ENCODE measurements at regions not wholly inside any gene's neighbourhood (a gene's known extent, or its start where the extent isn't known, plus 50 kb on each side); places are given as distances from the start of the nearest gene placed in this dataset.

DNA sequence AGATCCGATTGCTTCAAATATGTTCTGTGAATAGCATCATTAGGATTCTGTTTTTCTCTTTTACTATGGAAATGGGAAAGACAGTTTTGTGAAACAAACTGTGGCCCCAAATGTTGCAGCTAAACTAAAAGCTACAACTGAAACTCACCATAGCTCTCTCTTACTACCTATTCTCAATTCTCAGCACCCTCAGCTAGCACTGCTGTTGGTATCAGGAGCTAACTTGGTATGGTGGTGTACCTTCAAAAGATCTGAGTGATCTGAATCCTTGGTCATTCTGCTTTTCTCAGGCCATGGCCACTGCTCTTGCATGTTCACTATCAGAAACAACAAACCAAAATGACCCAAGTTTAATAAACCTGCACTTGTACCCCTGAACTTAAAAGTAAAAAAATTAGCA lies 1208.0 kb downstream of the SORCS1 start:
- Histone ChIP-seq H2AFZ (ENCODE audit: low read depth, low read length) (no peak overlapping the region), H3K9me1 (replicated peaks; ENCODE audit: control insufficient read depth, extremely low read depth, insufficient read depth, low read length) (no peaks in the 10 kb centered on the region), H3K27me3 (ENCODE audit: control insufficient read depth in 2 of 2, insufficient read depth in 2 of 2, low read length in 2 of 2) (no peaks in the 10 kb centered on the region), H3K9me3 (replicated peaks; ENCODE audit: control insufficient read depth, insufficient read depth, low read length) (peaks cover 2% of the 10 kb centered on the region), H3K79me2 (ENCODE audit: control insufficient read depth, insufficient read depth, low read length) (no peaks in the 10 kb centered on the region), H4K20me1 (replicated peaks; ENCODE audit: control insufficient read depth, extremely low read depth, insufficient read depth, low read length) (no peaks in the 10 kb centered on the region), H3K4me2 (ENCODE audit: insufficient read depth, low read length) (no peak overlapping the region), H3K27ac (ENCODE audit: insufficient read depth, low read depth, low read length) (no peak overlapping the region), H3K4me1 (ENCODE audit: control insufficient read depth, extremely low read depth, insufficient read depth, low read length) (no peaks in the 10 kb centered on the region), H3K9ac (replicated peaks; ENCODE audit: extremely low read depth, insufficient read depth, low read length) (no peak overlapping the region), H3K36me3 (ENCODE audit: control insufficient read depth in 2 of 2, extremely low read depth in 1 of 2, insufficient read depth in 2 of 2, low read length in 2 of 2) (no peaks in the 10 kb centered on the region), H3K4me3 (replicated peaks in 1 of 3; ENCODE audit: insufficient read depth in 1 of 3, low read depth in 1 of 3, low read length in 3 of 3) (no peak overlapping the region)
- dilution Hi-C loops (cut with MboI; ENCODE audit: extremely low pct_ligation_motif_present, low sequenced_read_pairs) (no loop called here), intact Hi-C loops (cut with micrococcal nuclease) (no loop called here)
- ChIA-PET POLR2A (no interaction called here), CTCF (no interaction called here)
- TF ChIP-seq EZH2 (IDR thresholded peaks at IDR 0.05; ENCODE audit: borderline replicate concordance, low read depth, low read length, severe bottlenecking) (no peak), FOS (IDR thresholded peaks at IDR 0.05; ENCODE audit: borderline replicate concordance, insufficient read depth, low read length) (no peak), JUN (IDR thresholded peaks at IDR 0.05; ENCODE audit: borderline replicate concordance, insufficient read depth, insufficient read length, low read depth) (no peak), POLR2AphosphoS5 (IDR thresholded peaks at IDR 0.05; ENCODE audit: insufficient read depth, low read depth, low read length) (no peak), POLR2A (IDR thresholded peaks at IDR 0.05; ENCODE audit: low read depth, low read length) (no peak), GATA2 (IDR thresholded peaks at IDR 0.05; ENCODE audit: insufficient read depth, insufficient read length, low read depth, low read length) (no peak), MYC (IDR thresholded peaks at IDR 0.05; ENCODE audit: low read depth, low read length) (no peak)
- TF ChIP-seq, protein P1, sequence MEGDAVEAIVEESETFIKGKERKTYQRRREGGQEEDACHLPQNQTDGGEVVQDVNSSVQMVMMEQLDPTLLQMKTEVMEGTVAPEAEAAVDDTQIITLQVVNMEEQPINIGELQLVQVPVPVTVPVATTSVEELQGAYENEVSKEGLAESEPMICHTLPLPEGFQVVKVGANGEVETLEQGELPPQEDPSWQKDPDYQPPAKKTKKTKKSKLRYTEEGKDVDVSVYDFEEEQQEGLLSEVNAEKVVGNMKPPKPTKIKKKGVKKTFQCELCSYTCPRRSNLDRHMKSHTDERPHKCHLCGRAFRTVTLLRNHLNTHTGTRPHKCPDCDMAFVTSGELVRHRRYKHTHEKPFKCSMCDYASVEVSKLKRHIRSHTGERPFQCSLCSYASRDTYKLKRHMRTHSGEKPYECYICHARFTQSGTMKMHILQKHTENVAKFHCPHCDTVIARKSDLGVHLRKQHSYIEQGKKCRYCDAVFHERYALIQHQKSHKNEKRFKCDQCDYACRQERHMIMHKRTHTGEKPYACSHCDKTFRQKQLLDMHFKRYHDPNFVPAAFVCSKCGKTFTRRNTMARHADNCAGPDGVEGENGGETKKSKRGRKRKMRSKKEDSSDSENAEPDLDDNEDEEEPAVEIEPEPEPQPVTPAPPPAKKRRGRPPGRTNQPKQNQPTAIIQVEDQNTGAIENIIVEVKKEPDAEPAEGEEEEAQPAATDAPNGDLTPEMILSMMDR (IDR thresholded peaks at IDR 0.05; ENCODE audit: extremely low read depth in 1 of 2, insufficient read depth in 1 of 2, low read depth in 1 of 2, low read length in 2 of 2): no peak
- TF ChIP-seq, protein P2, sequence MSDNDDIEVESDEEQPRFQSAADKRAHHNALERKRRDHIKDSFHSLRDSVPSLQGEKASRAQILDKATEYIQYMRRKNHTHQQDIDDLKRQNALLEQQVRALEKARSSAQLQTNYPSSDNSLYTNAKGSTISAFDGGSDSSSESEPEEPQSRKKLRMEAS (IDR thresholded peaks at IDR 0.05; ENCODE audit: insufficient read depth, insufficient read length): no peak
- no peak for FAIRE-seq
- no peak for DNase-seq (ENCODE audit: low read depth, low spot score)
- BruUV-seq (replicated peaks): no TSS peak

Measured in endothelial cell of umbilical vein (primary cell).